GM23248 (cell line): ENCODE measurements at regions not wholly inside any gene's neighbourhood (a gene's known extent, or its start where the extent isn't known, plus 50 kb on each side); places are given as distances from the start of the nearest gene placed in this dataset.

Experiments used
- DNase-seq: peaks from one replicate; pipeline ENCODE4 v3.0.0-alpha.2; 2015
- H2AFZ ChIP-seq: fragments of 200-600 bp; sonication (generic); 2 replicates; pipeline ENCODE4 v1.6.1; 2016; ENCODE audit warnings: antibody characterized with exemption
- H3F3A ChIP-seq: fragments of 200-600 bp; sonication (generic); 2 replicates; pipeline ENCODE4 v1.6.1; 2016; ENCODE audit warnings: mild to moderate bottlenecking, antibody characterized with exemption, mixed run types; ENCODE audit not compliant: insufficient read depth
- H3K27ac ChIP-seq: fragments of 200-600 bp; sonication (generic); 2 replicates; pipeline ENCODE4 v1.5.1; 2016; ENCODE audit warnings: mild to moderate bottlenecking
- H3K27me3 ChIP-seq: fragments of 200-600 bp; sonication (generic); replicated peaks from 2 replicates; pipeline ENCODE4 v1.6.1; 2016; ENCODE audit warnings: mild to moderate bottlenecking; ENCODE audit not compliant: insufficient read depth
- H3K36me3 ChIP-seq: fragments of 200-600 bp; sonication (generic); 2 replicates; pipeline ENCODE4 v1.6.1; 2016; ENCODE audit warnings: low read depth, mild to moderate bottlenecking
- H3K4me1 ChIP-seq: fragments of 200-600 bp; sonication (generic); 2 replicates; pipeline ENCODE4 v1.6.1; 2016; ENCODE audit warnings: mild to moderate bottlenecking; ENCODE audit not compliant: insufficient read depth
- H3K4me2 ChIP-seq: fragments of 200-600 bp; sonication (generic); one replicate; pipeline ENCODE4 v1.6.1; 2016; ENCODE audit warnings: mild to moderate bottlenecking; ENCODE audit not compliant: unreplicated experiment
- H3K4me3 ChIP-seq: fragments of 200-600 bp; sonication (generic); 2 replicates; pipeline ENCODE4 v1.5.1; 2016; ENCODE audit warnings: mild to moderate bottlenecking
- H3K79me2 ChIP-seq: fragments of 200-600 bp; sonication (generic); 2 replicates; pipeline ENCODE4 v1.6.1; 2016; ENCODE audit warnings: mild to moderate bottlenecking; ENCODE audit not compliant: insufficient read depth
- H3K9ac ChIP-seq: fragments of 200-600 bp; sonication (generic); 2 replicates; pipeline ENCODE4 v1.6.1; 2016; ENCODE audit warnings: mild to moderate bottlenecking
- H3K9me2 ChIP-seq: fragments of 200-600 bp; sonication (generic); 2 replicates; pipeline ENCODE4 v1.6.1; 2016; ENCODE audit warnings: mixed run types, mild to moderate bottlenecking, moderate library complexity; ENCODE audit not compliant: insufficient read depth
- H3K9me3 ChIP-seq: fragments of 200-600 bp; sonication (generic); one replicate; pipeline ENCODE4 v1.6.1; 2017; ENCODE audit warnings: low read depth
- H4K20me1 ChIP-seq: fragments of 200-600 bp; sonication (generic); 2 replicates; pipeline ENCODE4 v1.6.0; 2016; ENCODE audit not compliant: insufficient read depth
- EZH2 ChIP-seq: fragments of 200-600 bp; sonication (generic); IDR thresholded peaks from 2 replicates; pipeline ENCODE4 v1.6.1; 2018; ENCODE audit warnings: antibody characterized with exemption, mild to moderate bottlenecking; ENCODE audit not compliant: insufficient read depth, poor library complexity, severe bottlenecking
- EZH2phosphoT487 ChIP-seq: fragments of 200-600 bp; sonication (generic); IDR thresholded peaks from 2 replicates; pipeline ENCODE4 v1.6.1; 2018; ENCODE audit warnings: antibody characterized with exemption, moderate library complexity, mild to moderate bottlenecking, low read depth; ENCODE audit not compliant: insufficient read depth
- WGBS, 2 experiments: methylation state at CpG; one replicate each; pipeline ENCODE4 v1.1.6; 2015 to 2017; ENCODE audit warnings: low lambda C conversion rate in 2 of 2, low coverage in 1 of 2; ENCODE audit errors: missing lambda C conversion rate in 2 of 2; 5-methylcytosine and 5-hydroxymethylcytosine counted together
- in situ Hi-C: fragments of 300-500 bp; cut with MboI; formaldehyde crosslinking; loops from 2 replicates; pipeline ENCODE4 v1.15.0; 2020

DNA sequence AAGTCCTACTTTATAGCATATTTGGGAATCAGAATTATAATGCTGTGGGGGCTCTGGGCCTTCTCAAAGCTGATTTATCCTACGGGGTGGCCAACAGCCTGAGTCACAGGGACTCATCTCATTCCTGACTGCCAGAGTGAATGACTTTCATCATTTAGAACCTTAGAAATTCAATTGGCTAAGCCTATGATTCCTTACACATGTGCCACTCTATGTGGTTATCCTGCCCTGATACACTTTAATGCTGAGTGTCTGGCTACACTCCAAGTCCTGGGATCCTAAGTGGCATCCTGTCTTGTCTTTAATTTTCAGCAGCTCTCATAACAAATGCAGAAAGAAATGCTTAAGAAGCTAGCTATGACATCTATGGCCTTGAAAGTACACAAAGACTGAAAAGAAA, 75.2 kb upstream of the FREM1 start:
- 0 to 7% methylated on average over 1 of the region's 1 CpG for WGBS, 2 experiments
- Histone ChIP-seq H3K4me2 (no peak overlapping the region), H3F3A (no peaks in the 10 kb centered on the region), H3K9me2 (no peaks in the 10 kb centered on the region), H4K20me1 (no peaks in the 10 kb centered on the region), H3K27me3 (no peaks in the 10 kb centered on the region), H3K9me3 (no peaks in the 10 kb centered on the region), H3K36me3 (no peaks in the 10 kb centered on the region), H3K27ac (no peak overlapping the region), H3K9ac (no peak overlapping the region), H3K4me3 (no peak overlapping the region), H3K4me1 (peaks cover 18% of the 10 kb centered on the region), H2AFZ (no peak overlapping the region), H3K79me2 (peaks cover 2% of the 10 kb centered on the region)
- DNase-seq: peak; percentile 69
- in situ Hi-C loops: no loop called here
- TF ChIP-seq EZH2phosphoT487: no peak
- TF ChIP-seq EZH2: no peak

DNA sequence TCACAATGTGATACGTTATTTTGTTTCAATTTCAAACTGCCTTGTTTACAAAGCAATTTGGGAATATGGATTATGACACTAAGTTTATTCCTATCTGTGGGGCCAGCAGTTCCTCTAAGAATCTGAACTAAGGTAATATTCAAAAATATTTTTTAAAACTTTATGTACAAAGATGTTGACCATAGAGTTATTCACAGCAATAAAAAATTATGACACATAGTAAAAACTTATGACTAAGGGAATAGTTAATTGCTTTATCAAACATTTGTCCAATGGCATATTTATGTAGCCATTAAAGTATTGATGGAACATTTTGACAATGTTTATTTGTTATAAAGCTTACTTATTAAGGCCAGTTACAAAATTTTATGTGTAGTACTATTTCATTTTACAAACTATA, 73.4 kb upstream of the FREM1 start:
- in situ Hi-C loops: no loop called here
- Histone ChIP-seq H4K20me1 (no peaks in the 10 kb centered on the region), H3K27me3 (no peaks in the 10 kb centered on the region), H2AFZ (no peak overlapping the region), H3K9ac (no peak overlapping the region), H3K27ac (no peak overlapping the region), H3K9me3 (no peaks in the 10 kb centered on the region), H3K9me2 (no peaks in the 10 kb centered on the region), H3K4me1 (peaks cover 7% of the 10 kb centered on the region), H3K79me2 (no peaks in the 10 kb centered on the region), H3F3A (no peaks in the 10 kb centered on the region), H3K4me2 (no peak overlapping the region), H3K36me3 (no peaks in the 10 kb centered on the region), H3K4me3 (no peak overlapping the region)
- no peak for TF ChIP-seq EZH2phosphoT487
- TF ChIP-seq EZH2: no peak
- DNase-seq: no peak
- 96 to 100% methylated on average over 1 of the region's 1 CpG for WGBS, 2 experiments

DNA sequence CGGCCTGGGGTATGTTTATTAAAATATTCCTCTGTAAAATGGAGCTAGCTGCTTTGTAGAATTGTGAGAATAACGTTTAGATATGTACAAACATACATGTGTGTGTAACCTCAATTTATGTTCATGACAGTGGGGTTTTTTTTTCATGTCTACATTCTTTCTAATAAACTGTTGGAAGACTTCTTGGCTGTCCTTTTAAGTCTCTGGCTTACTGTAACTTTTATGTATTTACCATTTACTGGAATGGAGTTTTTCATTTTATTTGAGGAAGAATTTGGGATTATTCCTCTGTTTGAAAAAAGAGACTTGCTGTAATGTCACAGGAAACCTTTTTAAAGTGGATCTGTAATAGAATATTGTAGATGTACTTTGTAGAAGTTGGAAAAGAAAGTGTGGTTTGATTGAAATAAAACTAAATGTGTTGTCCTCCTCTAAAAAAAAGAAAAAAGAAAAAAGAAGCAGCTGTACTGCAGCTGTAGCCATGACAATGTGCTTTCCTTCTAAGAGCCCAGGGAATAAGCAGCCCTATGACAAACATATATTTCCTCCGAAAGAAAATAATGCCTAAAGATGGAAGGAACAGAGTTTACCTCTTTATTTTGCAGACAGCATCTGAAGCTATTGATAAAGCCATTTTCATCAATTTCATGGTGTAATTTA, 71.2 kb upstream of the FREM1 start:
- Histone ChIP-seq H3K4me1 (peaks cover 7% of the 10 kb centered on the region), H3K9me3 (no peaks in the 10 kb centered on the region), H3K9ac (no peak overlapping the region), H3K9me2 (no peaks in the 10 kb centered on the region), H3K4me2 (no peak overlapping the region), H3F3A (no peaks in the 10 kb centered on the region), H3K79me2 (no peaks in the 10 kb centered on the region), H3K27me3 (no peaks in the 10 kb centered on the region), H3K36me3 (no peaks in the 10 kb centered on the region), H2AFZ (no peak overlapping the region), H3K4me3 (no peak overlapping the region), H4K20me1 (no peaks in the 10 kb centered on the region), H3K27ac (no peak overlapping the region)
- WGBS, 2 experiments: 42 to 45% methylated on average over 3 of the region's 3 CpGs
- TF ChIP-seq EZH2 (no peak), EZH2phosphoT487 (no peak)
- DNase-seq: no peak
- in situ Hi-C loops: no loop called here

DNA sequence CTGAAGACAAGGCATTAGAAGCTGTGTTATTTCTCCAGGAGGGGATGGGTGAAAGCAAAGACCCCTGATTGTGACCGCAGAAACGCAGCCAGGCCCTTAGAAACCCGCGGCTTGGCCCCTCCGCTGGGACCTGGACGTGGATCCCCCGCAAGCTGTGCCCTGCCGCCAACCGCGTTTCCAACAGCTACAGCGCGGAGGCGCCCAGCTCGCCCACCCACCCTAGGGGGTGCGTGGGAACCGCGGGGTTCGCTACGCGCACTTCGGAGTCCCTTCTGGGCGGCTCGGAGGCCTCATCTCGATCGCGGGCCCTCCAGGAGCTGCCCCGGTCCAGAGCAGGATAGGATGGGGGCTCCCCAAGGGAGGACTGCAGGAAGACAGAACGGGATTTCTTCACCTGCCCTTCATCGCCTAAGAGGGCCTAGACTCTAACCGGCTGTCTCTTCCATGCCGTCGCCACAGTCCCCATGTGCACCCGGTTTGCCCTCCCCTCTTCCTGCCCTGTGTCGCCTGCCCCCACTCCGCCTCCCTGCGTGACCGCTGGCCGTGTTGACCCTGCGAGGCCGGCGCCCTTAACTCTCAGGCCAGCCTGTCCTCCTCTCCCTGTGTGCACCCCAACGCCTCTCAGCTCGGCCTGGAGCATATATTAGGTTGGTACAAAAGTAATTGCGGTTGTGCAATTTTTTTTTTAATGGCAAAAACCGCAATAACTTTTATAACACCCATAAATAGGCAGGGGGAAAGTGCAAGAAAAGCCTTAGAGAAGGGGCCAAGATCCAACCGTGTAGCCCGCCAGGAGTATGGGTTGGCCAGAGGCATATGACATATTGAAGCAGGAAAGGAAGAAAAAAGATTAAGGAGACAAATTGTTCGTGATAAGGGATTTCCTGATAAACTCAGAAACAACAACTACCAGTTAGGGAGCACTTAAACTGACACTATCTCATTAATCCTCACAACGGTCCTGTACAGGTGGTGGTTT, 68.1 kb upstream of the FREM1 start:
- TF ChIP-seq EZH2phosphoT487 (no peak), EZH2 (no peak)
- no peaks in the 10 kb centered on the region for H3K9me2 ChIP-seq
- H3K27ac ChIP-seq: no peak overlapping the region
- in situ Hi-C loops: no loop called here
- no peak overlapping the region for H3K9ac ChIP-seq
- no peaks in the 10 kb centered on the region for H4K20me1 ChIP-seq
- no peaks in the 10 kb centered on the region for H3F3A ChIP-seq
- no peaks in the 10 kb centered on the region for H3K4me1 ChIP-seq
- H3K36me3 ChIP-seq: no peaks in the 10 kb centered on the region
- H3K27me3 ChIP-seq: no peaks in the 10 kb centered on the region
- H3K9me3 ChIP-seq: no peaks in the 10 kb centered on the region
- WGBS, 2 experiments: 94 to 95% methylated on average over 37 to 49 of the region's 49 CpGs
- no peak for DNase-seq
- no peak overlapping the region for H3K4me2 ChIP-seq
- no peak overlapping the region for H3K4me3 ChIP-seq
- H2AFZ ChIP-seq: no peak overlapping the region
- no peaks in the 10 kb centered on the region for H3K79me2 ChIP-seq
